ENCODE measurements at regions not wholly inside any gene's neighbourhood (a gene's known extent, or its start where the extent isn't known, plus 50 kb on each side); places are given as distances from the start of the nearest gene placed in this dataset.

DNA sequence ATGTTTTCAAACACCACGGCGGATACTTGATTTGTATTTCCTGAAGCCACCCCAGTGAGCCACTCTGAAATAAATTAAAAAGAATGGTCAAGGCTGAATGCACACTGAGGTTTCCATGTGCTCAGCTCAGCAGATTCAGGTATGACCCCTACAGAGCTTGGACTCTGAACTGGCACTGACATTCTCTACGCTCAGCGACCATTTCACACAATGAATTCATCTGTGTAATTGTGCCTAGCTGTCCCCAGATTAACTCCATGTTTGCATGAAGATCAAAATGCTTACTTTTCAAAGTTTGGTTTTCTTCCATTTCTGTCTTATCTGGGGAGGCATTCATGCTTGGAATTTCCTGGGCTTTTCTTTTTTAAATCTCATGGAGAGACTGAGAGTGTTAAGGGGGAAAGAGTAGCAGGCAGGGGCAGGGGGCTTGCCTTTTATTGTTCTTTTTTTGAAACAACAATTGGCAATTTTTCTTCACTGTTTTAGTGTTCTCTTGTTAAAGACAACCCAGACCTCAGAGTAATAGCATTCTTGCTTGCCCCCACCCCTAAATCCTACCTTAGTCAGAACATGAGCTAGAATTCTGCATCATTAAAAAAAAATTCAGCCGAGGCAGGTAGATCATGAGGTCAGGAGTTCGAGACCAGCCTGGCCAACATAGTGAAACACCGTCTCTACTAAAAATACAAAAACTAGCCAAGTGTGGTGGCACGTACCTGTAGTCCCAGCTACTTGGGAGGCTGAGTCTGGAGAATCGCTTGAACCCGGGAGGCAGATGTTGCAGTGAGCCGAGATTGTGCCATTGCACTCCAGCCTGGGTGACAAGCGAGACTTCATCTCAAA, 85.5 kb upstream of the HNF1B start:
- no peak for DNase-seq (ENCODE audit: low read depth)
- H3K4me3 ChIP-seq (ENCODE audit: control insufficient read depth, low read depth, low read length): no peak overlapping the region
- TF ChIP-seq, protein P1, sequence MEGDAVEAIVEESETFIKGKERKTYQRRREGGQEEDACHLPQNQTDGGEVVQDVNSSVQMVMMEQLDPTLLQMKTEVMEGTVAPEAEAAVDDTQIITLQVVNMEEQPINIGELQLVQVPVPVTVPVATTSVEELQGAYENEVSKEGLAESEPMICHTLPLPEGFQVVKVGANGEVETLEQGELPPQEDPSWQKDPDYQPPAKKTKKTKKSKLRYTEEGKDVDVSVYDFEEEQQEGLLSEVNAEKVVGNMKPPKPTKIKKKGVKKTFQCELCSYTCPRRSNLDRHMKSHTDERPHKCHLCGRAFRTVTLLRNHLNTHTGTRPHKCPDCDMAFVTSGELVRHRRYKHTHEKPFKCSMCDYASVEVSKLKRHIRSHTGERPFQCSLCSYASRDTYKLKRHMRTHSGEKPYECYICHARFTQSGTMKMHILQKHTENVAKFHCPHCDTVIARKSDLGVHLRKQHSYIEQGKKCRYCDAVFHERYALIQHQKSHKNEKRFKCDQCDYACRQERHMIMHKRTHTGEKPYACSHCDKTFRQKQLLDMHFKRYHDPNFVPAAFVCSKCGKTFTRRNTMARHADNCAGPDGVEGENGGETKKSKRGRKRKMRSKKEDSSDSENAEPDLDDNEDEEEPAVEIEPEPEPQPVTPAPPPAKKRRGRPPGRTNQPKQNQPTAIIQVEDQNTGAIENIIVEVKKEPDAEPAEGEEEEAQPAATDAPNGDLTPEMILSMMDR (IDR thresholded peaks at IDR 0.05; ENCODE audit: control insufficient read depth, insufficient read depth, low read depth, low read length, missing control alignments): no peak

DNA sequence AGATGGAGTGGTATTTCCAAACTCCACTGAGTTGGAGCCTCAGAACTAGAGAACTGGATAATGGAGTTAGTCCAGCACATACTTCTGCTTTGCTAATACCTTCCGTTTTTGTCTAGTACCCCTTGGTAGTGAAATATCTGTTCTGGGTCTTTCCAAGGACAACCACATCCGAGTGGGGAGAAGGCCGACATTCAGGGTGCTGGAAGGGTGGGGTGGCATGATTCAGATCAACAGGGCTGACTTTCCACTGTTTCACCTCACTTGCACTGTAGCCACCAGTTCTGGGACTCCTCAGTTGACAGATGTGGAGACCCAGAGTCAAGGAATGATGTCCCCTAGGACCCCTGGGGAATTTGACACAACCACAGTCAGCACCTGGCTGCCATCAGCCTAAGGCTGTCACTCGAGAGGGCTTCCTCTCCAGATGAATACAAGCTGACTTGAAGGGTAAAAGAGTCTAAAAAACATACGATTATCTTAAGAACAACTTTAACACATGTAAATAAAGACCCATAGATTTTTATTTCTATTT, 84.8 kb upstream of the HNF1B start:
- TF ChIP-seq, protein P1 (IDR thresholded peaks at IDR 0.05; ENCODE audit: control insufficient read depth, insufficient read depth, low read depth, low read length, missing control alignments): no peak
- H3K4me3 ChIP-seq (ENCODE audit: control insufficient read depth, low read depth, low read length): no peak overlapping the region
- DNase-seq (ENCODE audit: low read depth): no peak

DNA sequence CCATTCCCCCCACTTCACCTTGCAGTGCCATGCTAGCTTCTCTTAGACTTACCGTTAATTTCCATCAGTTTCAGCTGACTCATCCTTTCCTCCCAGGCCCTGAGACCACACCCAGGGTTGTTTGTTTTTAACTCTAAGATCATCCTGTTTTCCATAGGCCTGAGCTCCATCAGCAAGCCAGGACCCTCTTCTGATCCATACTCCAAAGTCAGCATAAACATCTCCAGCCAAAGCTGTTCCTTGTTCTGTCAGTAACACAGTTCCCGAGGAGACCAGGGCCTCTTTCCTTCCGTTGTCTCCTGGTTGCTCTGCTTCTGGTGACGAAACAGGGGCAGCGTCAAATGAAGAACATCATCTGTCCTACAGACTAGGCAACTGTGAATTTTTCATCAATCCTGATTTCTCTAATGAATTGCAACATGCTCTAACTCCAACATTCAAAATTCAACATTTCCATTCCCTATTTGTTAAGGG, 83.8 kb upstream of the HNF1B start:
- no peak for DNase-seq (ENCODE audit: low read depth)
- TF ChIP-seq, protein P1 (IDR thresholded peaks at IDR 0.05; ENCODE audit: control insufficient read depth, insufficient read depth, low read depth, low read length, missing control alignments): no peak
- H3K4me3 ChIP-seq (ENCODE audit: control insufficient read depth, low read depth, low read length): no peak overlapping the region

DNA sequence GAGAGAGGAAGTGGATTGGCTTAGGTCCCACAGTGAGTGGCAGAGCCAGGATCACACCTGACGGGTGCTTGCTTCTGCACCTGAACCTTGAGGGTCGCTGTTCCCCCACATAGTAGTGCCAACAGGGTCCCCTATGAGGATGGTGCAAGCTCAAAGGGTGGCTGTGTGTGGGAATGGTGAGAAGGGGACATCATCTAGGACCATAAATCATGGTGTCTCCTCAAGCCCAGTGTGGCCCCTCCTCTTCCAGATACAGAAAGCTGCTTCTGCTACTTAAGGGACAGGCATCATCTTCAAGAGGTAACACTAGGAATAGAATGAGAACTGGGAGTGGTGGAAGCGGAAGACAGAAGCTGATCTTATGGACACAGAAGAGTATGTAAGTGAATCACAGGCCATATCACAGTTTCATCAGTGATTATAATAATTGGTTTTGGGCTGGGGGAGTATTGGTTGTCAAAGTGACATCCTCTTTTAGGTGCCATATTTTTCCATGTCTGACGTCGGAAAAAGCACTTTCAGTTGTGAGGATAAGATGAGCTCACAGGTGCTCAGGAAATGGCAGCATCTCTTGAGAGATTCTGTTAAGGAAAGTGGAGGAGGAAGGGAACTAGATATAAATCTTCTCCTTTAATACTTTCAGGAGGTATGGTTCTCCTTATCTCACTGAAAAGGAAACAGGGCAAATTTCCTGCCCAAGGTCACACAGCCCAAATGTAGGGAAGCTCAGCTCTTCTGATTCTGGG, 83.2 kb upstream of the HNF1B start:
- TF ChIP-seq, protein P1 (IDR thresholded peaks at IDR 0.05; ENCODE audit: control insufficient read depth, insufficient read depth, low read depth, low read length, missing control alignments): no peak

DNA sequence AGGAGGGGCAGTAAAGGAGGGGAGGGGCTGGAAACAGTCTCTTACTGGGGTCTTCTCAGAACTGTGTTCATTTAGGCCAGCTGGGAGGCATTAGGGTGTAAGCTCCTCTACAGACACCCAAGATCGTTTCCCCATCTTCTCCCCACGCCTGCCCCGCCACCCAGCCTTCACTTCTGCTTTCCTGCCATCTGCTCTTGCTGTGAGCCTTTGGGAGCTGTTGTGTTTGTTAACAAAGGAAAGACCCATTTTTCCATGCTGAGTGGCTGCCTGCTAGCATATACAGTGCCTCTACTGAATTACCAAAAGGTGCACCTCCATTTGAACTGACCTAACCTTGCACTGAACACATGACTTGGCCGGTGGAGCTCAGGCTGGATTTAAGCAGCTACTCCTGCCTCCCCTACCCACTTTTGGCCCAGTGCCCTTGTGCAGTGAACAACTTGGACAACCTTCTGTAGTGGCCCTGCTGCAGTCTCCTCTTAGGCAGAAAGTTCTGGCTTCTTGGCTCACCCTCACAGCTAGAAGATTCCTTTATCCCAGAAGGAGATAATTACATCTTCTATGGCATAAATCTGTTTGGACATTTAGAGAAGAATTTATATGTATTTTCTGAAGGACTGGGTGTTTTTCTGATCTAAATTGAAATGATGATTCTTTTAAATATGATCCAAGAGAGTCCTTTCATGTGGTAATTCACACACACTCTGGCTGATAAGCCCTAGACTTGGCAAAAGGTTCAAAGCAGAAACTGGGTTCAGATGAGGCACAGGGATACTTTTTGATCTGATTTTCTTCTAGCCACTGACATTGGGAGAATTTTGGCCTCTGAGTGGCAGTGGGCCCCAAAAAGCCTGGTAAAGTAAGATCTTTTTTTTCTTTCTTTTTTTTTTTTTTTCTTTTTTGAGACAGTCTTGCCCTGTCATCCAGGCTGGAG, 81.9 kb upstream of the HNF1B start:
- TF ChIP-seq, protein P1 (IDR thresholded peaks at IDR 0.05; ENCODE audit: control insufficient read depth, insufficient read depth, low read depth, low read length, missing control alignments): no peak
- DNase-seq (ENCODE audit: low read depth): no peak
- H3K4me3 ChIP-seq (ENCODE audit: control insufficient read depth, low read depth, low read length): no peak overlapping the region

More for the DNA sequence above, 83.2 kb upstream of the HNF1B start:
- no peak overlapping the region for H3K4me3 ChIP-seq (ENCODE audit: control insufficient read depth, low read depth, low read length)
- DNase-seq (ENCODE audit: low read depth): no peak

DNA sequence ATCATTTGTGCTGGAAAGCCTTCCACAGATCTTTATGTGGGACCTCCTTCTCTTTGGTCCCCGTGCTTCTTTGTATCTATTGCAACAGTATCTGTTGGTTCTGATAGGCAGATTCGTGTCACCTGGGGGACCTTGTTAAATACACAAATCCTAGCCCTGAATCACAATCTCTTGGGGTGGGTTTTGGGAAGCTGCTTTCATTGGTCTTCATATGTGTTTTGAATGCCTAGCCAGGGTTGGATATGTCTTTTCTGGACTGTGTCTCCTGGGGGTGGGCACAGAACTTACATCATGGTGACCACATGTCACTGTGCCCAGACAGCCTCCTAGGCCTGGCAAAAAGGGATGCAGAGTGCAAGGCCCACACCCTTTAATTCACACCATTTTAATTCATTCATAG, 81.0 kb upstream of the HNF1B start:
- H3K4me3 ChIP-seq (ENCODE audit: control insufficient read depth, low read depth, low read length): no peak overlapping the region
- no peak for DNase-seq (ENCODE audit: low read depth)
- TF ChIP-seq, protein P1 (IDR thresholded peaks at IDR 0.05; ENCODE audit: control insufficient read depth, insufficient read depth, low read depth, low read length, missing control alignments): no peak

Data from AG09309 (cell line).